C4-2B (cell line): ENCODE measurements at regions not wholly inside any gene's neighbourhood (a gene's known extent, or its start where the extent isn't known, plus 50 kb on each side); places are given as distances from the start of the nearest gene placed in this dataset.

ENCODE experiments used
- CTCF ChIP-seq: fragments of 450-650 bp; conservative IDR thresholded peaks from 2 replicates; pipeline ENCODE4 v1.5.1; 2017; ENCODE audit warnings: mild to moderate bottlenecking
- ZFX ChIP-seq: fragments of 450-650 bp; IDR thresholded peaks from 2 replicates; pipeline ENCODE4 v1.6.1; 2017

- TF ChIP-seq CTCF = no peak
- no peak for TF ChIP-seq ZFX
Measured at GRCh38 chr6:91476000-91476399, 889.1 kb upstream of the MAP3K7 start.
